ENCODE measurements at regions not wholly inside any gene's neighbourhood (a gene's known extent, or its start where the extent isn't known, plus 50 kb on each side); places are given as distances from the start of the nearest gene placed in this dataset.

DNA sequence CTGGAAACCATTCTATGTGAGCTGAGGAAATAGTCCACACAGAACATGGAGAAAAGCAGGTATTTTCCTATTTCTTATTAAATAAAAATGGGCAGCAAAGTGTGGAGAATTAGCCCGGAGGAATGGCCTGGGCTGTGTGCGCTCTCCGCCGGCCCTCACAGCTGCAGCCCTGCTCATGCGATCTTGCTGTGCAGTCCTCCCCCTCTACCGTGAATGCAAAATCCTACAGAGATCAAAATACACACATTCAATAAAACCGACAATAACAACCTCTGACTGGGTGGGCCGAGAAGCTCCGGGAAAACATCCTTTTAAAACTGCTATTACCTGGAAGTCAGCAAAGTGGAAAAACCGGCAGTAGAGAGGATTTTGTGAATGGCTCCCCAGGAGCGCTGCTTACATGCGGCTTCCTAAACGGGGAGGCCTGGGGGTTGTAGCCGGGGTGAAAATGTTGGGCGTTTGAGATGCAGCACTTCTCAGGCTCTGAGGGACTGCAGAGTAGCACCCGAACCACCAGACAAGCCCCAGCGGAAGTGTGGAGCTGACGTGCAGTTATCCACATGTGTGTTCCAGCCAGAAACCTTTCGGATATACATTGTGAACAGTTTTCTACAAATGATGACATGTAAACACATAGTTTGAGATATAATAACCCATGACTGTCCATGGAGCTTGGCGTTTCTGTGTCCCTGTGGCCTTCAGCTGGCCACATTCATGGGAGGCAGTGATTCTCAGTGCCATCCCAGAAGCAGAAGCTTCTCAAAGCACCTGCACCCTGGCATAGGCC is 94.2 kb upstream of the ALKAL2 start:
- TF ChIP-seq, protein P1, sequence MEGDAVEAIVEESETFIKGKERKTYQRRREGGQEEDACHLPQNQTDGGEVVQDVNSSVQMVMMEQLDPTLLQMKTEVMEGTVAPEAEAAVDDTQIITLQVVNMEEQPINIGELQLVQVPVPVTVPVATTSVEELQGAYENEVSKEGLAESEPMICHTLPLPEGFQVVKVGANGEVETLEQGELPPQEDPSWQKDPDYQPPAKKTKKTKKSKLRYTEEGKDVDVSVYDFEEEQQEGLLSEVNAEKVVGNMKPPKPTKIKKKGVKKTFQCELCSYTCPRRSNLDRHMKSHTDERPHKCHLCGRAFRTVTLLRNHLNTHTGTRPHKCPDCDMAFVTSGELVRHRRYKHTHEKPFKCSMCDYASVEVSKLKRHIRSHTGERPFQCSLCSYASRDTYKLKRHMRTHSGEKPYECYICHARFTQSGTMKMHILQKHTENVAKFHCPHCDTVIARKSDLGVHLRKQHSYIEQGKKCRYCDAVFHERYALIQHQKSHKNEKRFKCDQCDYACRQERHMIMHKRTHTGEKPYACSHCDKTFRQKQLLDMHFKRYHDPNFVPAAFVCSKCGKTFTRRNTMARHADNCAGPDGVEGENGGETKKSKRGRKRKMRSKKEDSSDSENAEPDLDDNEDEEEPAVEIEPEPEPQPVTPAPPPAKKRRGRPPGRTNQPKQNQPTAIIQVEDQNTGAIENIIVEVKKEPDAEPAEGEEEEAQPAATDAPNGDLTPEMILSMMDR (IDR thresholded peaks at IDR 0.05; ENCODE audit: borderline replicate concordance, extremely low read depth, insufficient read depth), result no peak
- intact Hi-C loops (cut with DNase I), result no loop called here
- no peak for FAIRE-seq

DNA sequence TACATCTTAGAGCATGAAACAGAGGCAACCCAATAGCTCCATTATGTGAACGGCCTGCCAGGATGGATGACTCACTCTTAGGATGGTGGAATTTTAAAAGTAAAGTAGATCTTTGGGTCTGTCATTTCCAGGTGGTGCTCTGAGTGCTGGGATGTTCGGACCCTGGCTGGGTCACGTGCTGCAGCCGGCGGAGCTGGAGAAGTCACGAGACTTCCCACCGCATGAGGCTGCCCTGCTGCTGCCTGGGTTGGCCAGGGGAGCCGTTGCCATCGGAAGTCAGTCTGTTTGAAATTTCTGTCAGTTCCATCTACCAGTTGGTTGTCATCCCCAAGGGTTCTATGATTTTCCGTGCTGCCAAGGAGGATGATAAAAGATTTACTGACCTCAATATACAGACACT is 93.3 kb upstream of the ALKAL2 start:
- no peak for FAIRE-seq
- TF ChIP-seq, protein P1 (IDR thresholded peaks at IDR 0.05; ENCODE audit: borderline replicate concordance, extremely low read depth, insufficient read depth), result no peak
- H3K27ac ChIP-seq (ENCODE audit: low read depth in 2 of 2, low read length in 2 of 2), result no peak overlapping the region
- H3K4me1 ChIP-seq (ENCODE audit: control insufficient read depth in 2 of 3, insufficient read depth in 2 of 3, low read depth in 1 of 3, low read length in 3 of 3), result no peaks in the 10 kb centered on the region
- no peaks in the 10 kb centered on the region for H3K9me3 ChIP-seq (ENCODE audit: control insufficient read depth in 2 of 3, insufficient read depth in 1 of 3, low read length in 3 of 3)
- no peaks in the 10 kb centered on the region for H3K36me3 ChIP-seq (ENCODE audit: control insufficient read depth in 2 of 3, insufficient read depth in 3 of 3, low read length in 3 of 3)
- H3K4me3 ChIP-seq (ENCODE audit: low read length in 3 of 3), result no peak overlapping the region
- H3K27me3 ChIP-seq (ENCODE audit: control insufficient read depth, insufficient read depth, low read length), result no peaks in the 10 kb centered on the region
- intact Hi-C loops (cut with DNase I), result no loop called here
- no peak for DNase-seq
- H3K9ac ChIP-seq (ENCODE audit: low read length in 3 of 3), result no peak overlapping the region

More for the DNA sequence above, 94.2 kb upstream of the ALKAL2 start:
- H3K9ac ChIP-seq (ENCODE audit: low read length in 3 of 3), result no peak overlapping the region
- no peak overlapping the region for H3K4me3 ChIP-seq (ENCODE audit: low read length in 3 of 3)
- no peaks in the 10 kb centered on the region for H3K9me3 ChIP-seq (ENCODE audit: control insufficient read depth in 2 of 3, insufficient read depth in 1 of 3, low read length in 3 of 3)
- DNase-seq, result no peak
- no peaks in the 10 kb centered on the region for H3K27me3 ChIP-seq (ENCODE audit: control insufficient read depth, insufficient read depth, low read length)
- no peaks in the 10 kb centered on the region for H3K36me3 ChIP-seq (ENCODE audit: control insufficient read depth in 2 of 3, insufficient read depth in 3 of 3, low read length in 3 of 3)
- no peak overlapping the region for H3K27ac ChIP-seq (ENCODE audit: low read depth in 2 of 2, low read length in 2 of 2)
- H3K4me1 ChIP-seq (ENCODE audit: control insufficient read depth in 2 of 3, insufficient read depth in 2 of 3, low read depth in 1 of 3, low read length in 3 of 3), result no peaks in the 10 kb centered on the region

DNA sequence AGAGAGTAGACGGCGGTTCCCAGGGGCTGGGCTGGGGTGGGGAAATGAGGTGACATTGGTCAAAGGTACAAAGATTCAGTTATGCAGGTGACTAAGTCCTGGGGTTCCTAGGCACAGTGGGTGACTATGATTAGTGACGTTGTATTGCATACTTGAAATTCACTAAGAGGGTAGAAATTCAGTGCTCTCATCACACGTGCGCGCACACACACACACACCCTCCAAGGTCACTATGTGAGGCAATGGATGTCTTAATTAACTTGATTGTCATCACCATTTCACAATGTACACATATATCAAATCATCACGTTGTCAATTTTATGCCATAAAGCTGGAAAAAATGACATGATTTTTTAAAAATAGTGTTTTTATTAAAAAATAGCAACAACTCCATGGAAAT is 92.9 kb upstream of the ALKAL2 start:
- FAIRE-seq (no peak), DNase-seq (no peak)
- Histone ChIP-seq H3K4me3 (ENCODE audit: low read length in 3 of 3) (no peak overlapping the region), H3K36me3 (ENCODE audit: control insufficient read depth in 2 of 3, insufficient read depth in 3 of 3, low read length in 3 of 3) (no peaks in the 10 kb centered on the region), H3K27ac (ENCODE audit: low read depth in 2 of 2, low read length in 2 of 2) (no peak overlapping the region), H3K4me1 (ENCODE audit: control insufficient read depth in 2 of 3, insufficient read depth in 2 of 3, low read depth in 1 of 3, low read length in 3 of 3) (no peaks in the 10 kb centered on the region), H3K27me3 (ENCODE audit: control insufficient read depth, insufficient read depth, low read length) (no peaks in the 10 kb centered on the region), H3K9me3 (ENCODE audit: control insufficient read depth in 2 of 3, insufficient read depth in 1 of 3, low read length in 3 of 3) (no peaks in the 10 kb centered on the region), H3K9ac (ENCODE audit: low read length in 3 of 3) (no peak overlapping the region)
- TF ChIP-seq, protein P1 (IDR thresholded peaks at IDR 0.05; ENCODE audit: borderline replicate concordance, extremely low read depth, insufficient read depth), result no peak
- intact Hi-C loops (cut with DNase I), result no loop called here
